Endodermal cell (in vitro differentiated cells): ENCODE measurements at regions not wholly inside any gene's neighbourhood (a gene's known extent, or its start where the extent isn't known, plus 50 kb on each side); places are given as distances from the start of the nearest gene placed in this dataset.

ENCODE experiments used
- DNase-seq: peaks from one replicate; pipeline ENCODE4 v3.0.0-alpha.2; 2017
- H3K27ac ChIP-seq: 2 replicates; pipeline ENCODE4 v1.5.1; 2013; ENCODE audit warnings: mild to moderate bottlenecking, low read depth, low read length, moderate library complexity
- H3K27me3 ChIP-seq: 2 replicates; pipeline ENCODE4 v1.6.1; 2013; ENCODE audit warnings: mild to moderate bottlenecking, low read length, moderate library complexity; ENCODE audit not compliant: insufficient read depth, control insufficient read depth, poor library complexity, severe bottlenecking
- H3K36me3 ChIP-seq: 2 replicates; pipeline ENCODE4 v1.7.0; 2013; ENCODE audit warnings: mild to moderate bottlenecking, low read length, moderate library complexity; ENCODE audit not compliant: control insufficient read depth, insufficient read depth
- H3K4me1 ChIP-seq: one replicate; pipeline ENCODE4 v1.7.0; 2013; ENCODE audit warnings: low read length; ENCODE audit not compliant: control insufficient read depth, insufficient read depth
- H3K4me3 ChIP-seq: 2 replicates; pipeline ENCODE4 v1.5.1; 2013; ENCODE audit warnings: mild to moderate bottlenecking, low read length, moderate library complexity
- H3K9ac ChIP-seq: 2 replicates; pipeline ENCODE4 v1.6.1; 2013; ENCODE audit warnings: mild to moderate bottlenecking, low read length, moderate library complexity; ENCODE audit not compliant: poor library complexity, severe bottlenecking; ENCODE audit errors: extremely low read depth
- H3K9me3 ChIP-seq: 2 replicates; pipeline ENCODE4 v1.6.1; 2013; ENCODE audit warnings: mild to moderate bottlenecking, low read length, moderate library complexity; ENCODE audit not compliant: control insufficient read depth
- H3K27ac Mint-ChIP-seq: 2 replicates; pipeline ENCODE4 v1.8.0; 2020; ENCODE audit warnings: mixed read lengths
- H3K27me3 Mint-ChIP-seq: 2 replicates; pipeline ENCODE4 v1.8.0; 2021; ENCODE audit warnings: mild to moderate bottlenecking, mixed read lengths; ENCODE audit not compliant: insufficient read depth
- H3K36me3 Mint-ChIP-seq: 2 replicates; pipeline ENCODE4 v1.8.0; 2020; ENCODE audit warnings: low read depth, mixed read lengths
- H3K4me1 Mint-ChIP-seq: 2 replicates; pipeline ENCODE4 v1.8.0; 2020; ENCODE audit warnings: mixed read lengths
- H3K4me3 Mint-ChIP-seq: 2 replicates; pipeline ENCODE4 v1.8.0; 2020; ENCODE audit warnings: mild to moderate bottlenecking, moderate library complexity, mixed read lengths
- H3K9me3 Mint-ChIP-seq: 2 replicates; pipeline ENCODE4 v1.8.0; 2020; ENCODE audit warnings: mild to moderate bottlenecking, mixed read lengths
- CTCF ChIP-seq: fragments of 200-600 bp; sonication (generic); conservative IDR thresholded peaks from 2 replicates; pipeline ENCODE4 v1.5.0; 2021; ENCODE audit warnings: antibody characterized with exemption, mild to moderate bottlenecking
- WGBS, 2 experiments: methylation state at CpG; one replicate each; pipeline versions ENCODE4 v1.1.5 to v1.1.7; 2013; ENCODE audit warnings: missing lambda C conversion rate in 2 of 2, mixed read lengths in 1 of 2; ENCODE audit not compliant: insufficient coverage in 1 of 2, insufficient read length in 1 of 2; 5-methylcytosine and 5-hydroxymethylcytosine counted together

- 93% methylated on average over 3 of the region's 3 CpGs; no CpG with 5 or more reads in 1 of the 2 experiments for WGBS, 2 experiments
- TF ChIP-seq CTCF: no peak
- H3K27me3 Mint-ChIP-seq: no peaks in the 10 kb centered on the region
- no peaks in the 10 kb centered on the region for H3K9me3 Mint-ChIP-seq
- H3K4me3 Mint-ChIP-seq: no peak overlapping the region
- no peaks in the 10 kb centered on the region for H3K36me3 ChIP-seq
- no peak for DNase-seq
- H3K9me3 ChIP-seq: no peaks in the 10 kb centered on the region
- H3K9ac ChIP-seq: no peak overlapping the region
- no peak overlapping the region for H3K27ac ChIP-seq
- no peaks in the 10 kb centered on the region for H3K4me1 ChIP-seq
- H3K4me1 Mint-ChIP-seq: no peaks in the 10 kb centered on the region
- H3K27ac Mint-ChIP-seq: no peak overlapping the region
- no peaks in the 10 kb centered on the region for H3K27me3 ChIP-seq
- no peak overlapping the region for H3K4me3 ChIP-seq
- H3K36me3 Mint-ChIP-seq: no peaks in the 10 kb centered on the region
Observed at GRCh38 chr2:82342356-82342755, 2037.8 kb upstream of the LRRTM1 start.

- no peaks in the 10 kb centered on the region for H3K36me3 Mint-ChIP-seq
- 82 to 100% methylated on average over 1 to 2 of the region's 2 CpGs for WGBS, 2 experiments
- H3K9ac ChIP-seq: no peak overlapping the region
Observed at GRCh38 chr2:82340578-82341053, 2036.1 kb upstream of the LRRTM1 start.

GRCh38 chr2:82339805-82340204 lies 2035.3 kb upstream of the LRRTM1 start:
- Histone ChIP-seq H3K27ac (no peak overlapping the region), H3K4me1 (no peaks in the 10 kb centered on the region), H3K27me3 (no peaks in the 10 kb centered on the region), H3K9me3 (no peaks in the 10 kb centered on the region), H3K36me3 (no peaks in the 10 kb centered on the region), H3K4me3 (no peak overlapping the region), H3K9ac (no peak overlapping the region)
- Mint-ChIP-seq H3K4me1 (no peaks in the 10 kb centered on the region), H3K9me3 (no peaks in the 10 kb centered on the region), H3K36me3 (no peaks in the 10 kb centered on the region), H3K27me3 (no peaks in the 10 kb centered on the region), H3K4me3 (no peak overlapping the region), H3K27ac (no peak overlapping the region)
- 91 to 100% methylated on average over 1 to 2 of the region's 2 CpGs for WGBS, 2 experiments
- DNase-seq: no peak
- TF ChIP-seq CTCF: no peak

More at GRCh38 chr2:82340578-82341053, 2036.1 kb upstream of the LRRTM1 start:
- Mint-ChIP-seq H3K9me3 (no peaks in the 10 kb centered on the region), H3K4me1 (no peaks in the 10 kb centered on the region), H3K4me3 (no peak overlapping the region), H3K27me3 (no peaks in the 10 kb centered on the region), H3K27ac (no peak overlapping the region)
- DNase-seq: no peak
- Histone ChIP-seq H3K36me3 (no peaks in the 10 kb centered on the region), H3K27ac (no peak overlapping the region), H3K9me3 (no peaks in the 10 kb centered on the region), H3K4me3 (no peak overlapping the region), H3K27me3 (no peaks in the 10 kb centered on the region), H3K4me1 (no peaks in the 10 kb centered on the region)
- no peak for TF ChIP-seq CTCF
